AG09309 (cell line): ENCODE measurements at regions not wholly inside any gene's neighbourhood (a gene's known extent, or its start where the extent isn't known, plus 50 kb on each side); places are given as distances from the start of the nearest gene placed in this dataset.
"Not testable (repeated sequence)": the region's sequence is repeated elsewhere in the genome, so short reads cannot be mapped to it uniquely, and the experiment has no call there.

Experiments
- DNase-seq: peaks from one replicate; pipeline ENCODE4 v3.0.0-alpha.2; 2010; ENCODE audit warnings: low read depth
- H3K4me3 ChIP-seq: 2 replicates; pipeline ENCODE4 v1.5.1; 2011; ENCODE audit warnings: mild to moderate bottlenecking, low read depth, low read length, moderate library complexity; ENCODE audit not compliant: control insufficient read depth
- CTCF ChIP-seq: IDR thresholded peaks from 2 replicates; pipeline ENCODE4 v1.5.1; 2011; ENCODE audit warnings: mild to moderate bottlenecking, low read depth, low read length, inconsistent platforms; ENCODE audit not compliant: insufficient read depth, control insufficient read depth; ENCODE audit errors: missing control alignments

DNA sequence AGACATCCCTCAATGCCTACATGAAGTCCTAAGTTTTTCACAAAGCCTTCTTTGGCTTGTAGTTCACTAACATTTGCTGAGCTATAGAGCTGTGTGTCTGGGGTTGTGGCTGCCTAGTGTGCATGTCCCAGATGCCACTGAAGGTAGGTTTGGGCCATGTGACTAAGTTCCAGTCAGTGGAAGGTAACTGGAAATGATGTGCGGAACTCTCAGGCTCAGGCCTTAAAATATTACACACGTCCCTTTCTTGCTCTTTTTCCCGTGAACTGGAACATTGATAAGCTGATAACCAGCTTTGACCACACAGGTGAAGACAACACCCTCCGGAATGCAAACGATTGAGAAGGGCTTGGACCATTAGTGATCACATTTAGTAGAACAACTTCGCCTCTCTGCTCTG lies 358.1 kb downstream of the GATA3 start:
- no peak overlapping the region for H3K4me3 ChIP-seq
- no peak for TF ChIP-seq CTCF
- DNase-seq = no peak

DNA sequence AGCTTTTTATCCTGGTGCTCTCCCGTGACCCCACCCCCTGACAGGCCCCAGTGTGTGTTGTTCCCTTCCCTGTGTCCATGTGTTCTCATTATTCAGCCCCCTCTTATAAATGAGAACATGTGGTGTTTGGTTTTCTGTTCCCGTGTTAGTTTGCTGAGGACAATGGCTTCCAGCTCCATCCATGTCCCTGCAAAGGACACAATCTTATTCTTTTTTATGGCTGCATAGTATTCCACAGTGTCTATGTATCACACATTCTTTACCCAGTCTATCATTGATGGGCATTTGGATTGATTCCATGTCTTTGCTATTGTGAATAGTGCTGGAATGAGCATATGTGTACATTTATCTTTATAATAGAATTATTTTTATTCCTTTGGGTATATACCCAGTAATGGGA lies 360.5 kb downstream of the GATA3 start:
- not testable (repeated sequence) for H3K4me3 ChIP-seq, DNase-seq

DNA sequence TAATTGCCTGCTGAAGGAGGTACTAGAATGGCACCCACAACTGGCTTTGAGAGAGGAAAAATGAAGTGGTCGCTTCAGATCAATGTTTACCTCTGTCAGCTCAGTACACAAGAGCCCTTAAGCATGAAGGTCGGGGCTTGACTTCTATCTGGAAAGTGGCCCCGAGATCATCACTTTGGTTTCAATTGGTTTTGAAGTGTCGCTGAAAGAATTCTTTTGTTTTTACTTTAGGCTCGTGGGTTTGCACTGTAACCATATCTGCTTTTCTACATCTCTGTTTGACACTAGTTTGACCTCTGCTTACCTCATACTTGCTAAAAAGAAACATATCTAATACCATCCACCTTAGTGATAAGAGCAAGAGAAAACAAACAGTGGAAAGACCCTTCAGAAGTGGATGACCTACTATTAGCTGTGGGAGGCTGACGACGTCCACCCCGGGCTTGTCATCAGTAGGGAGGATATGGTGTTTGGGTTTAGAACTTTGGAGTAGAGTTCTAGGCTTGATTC lies 361.8 kb downstream of the GATA3 start:
- TF ChIP-seq CTCF = no peak
- no peak overlapping the region for H3K4me3 ChIP-seq
- DNase-seq = no peak

DNA sequence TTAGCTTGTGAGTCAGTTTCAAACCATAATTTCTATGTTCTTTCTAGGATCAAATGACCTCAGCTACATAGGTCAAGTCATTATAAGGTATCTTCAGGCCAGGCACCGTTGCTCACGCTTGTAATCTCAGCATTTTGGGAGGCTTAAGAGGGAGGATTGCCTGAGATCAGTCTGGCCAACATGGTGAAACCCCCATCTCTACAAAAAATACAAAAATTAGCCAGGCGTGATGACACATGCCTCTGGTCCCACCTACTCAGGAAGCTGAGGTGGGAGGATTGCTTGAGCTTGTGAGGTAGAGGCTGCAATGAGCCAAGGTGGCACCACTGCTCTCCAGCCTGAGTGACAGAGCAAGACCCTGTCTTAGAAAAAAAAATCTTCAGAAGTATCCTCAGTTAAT lies 362.3 kb downstream of the GATA3 start:
- no peak overlapping the region for H3K4me3 ChIP-seq
- no peak for DNase-seq
- TF ChIP-seq CTCF = no peak

GRCh38 chr10:8417631-8418030 lies 363.1 kb downstream of the GATA3 start:
- H3K4me3 ChIP-seq = no peak overlapping the region
- no peak for DNase-seq
- TF ChIP-seq CTCF = no peak

DNA sequence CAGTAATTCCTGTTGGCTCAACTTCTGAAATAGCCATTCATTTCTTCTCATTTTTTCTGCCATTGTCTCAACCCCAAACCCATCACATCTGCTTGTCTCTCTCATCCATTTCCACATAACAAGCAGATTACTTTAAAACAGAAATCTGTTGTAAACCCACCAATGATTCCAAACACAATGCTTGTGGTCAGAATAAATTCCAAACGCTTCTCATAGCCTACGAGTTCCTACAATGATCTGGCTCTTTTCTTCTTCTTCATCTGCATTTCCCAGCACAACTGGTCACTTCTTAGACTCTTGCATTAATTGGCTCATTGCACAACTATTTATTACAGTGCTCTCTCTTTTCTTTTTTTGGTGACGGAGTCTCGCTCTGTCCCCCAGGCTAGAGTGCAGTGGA lies 364.1 kb downstream of the GATA3 start:
- no peak overlapping the region for H3K4me3 ChIP-seq
- DNase-seq = peak; percentile 68
- TF ChIP-seq CTCF = no peak

DNA sequence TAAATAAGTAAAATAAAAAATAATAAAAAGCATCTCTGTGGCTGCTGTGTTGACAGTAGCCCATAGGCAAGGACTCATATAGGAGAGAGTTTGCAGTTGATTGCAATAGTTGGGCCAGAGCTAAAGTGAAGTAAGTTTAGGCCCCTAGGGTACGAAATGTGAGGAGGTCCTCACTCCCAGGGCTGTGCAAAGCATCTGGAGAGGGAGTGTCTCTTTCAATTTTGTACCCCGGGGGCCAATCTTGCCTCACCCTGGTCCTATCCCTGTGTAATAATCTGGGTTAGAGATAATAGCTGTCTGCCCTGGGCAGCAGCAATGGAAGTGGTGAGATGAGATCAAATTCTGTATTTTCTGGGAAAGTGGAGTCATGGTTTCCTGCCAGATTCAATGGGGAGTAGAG lies 365.7 kb downstream of the GATA3 start:
- no peak for DNase-seq
- no peak overlapping the region for H3K4me3 ChIP-seq
- no peak for TF ChIP-seq CTCF
